SJSA1 (cell line): ENCODE measurements at regions not wholly inside any gene's neighbourhood (a gene's known extent, or its start where the extent isn't known, plus 50 kb on each side); places are given as distances from the start of the nearest gene placed in this dataset.

Experiments
- DNase-seq, 2 experiments: peaks; one replicate each; pipeline ENCODE4 v3.0.0-alpha.2; 2015 to 2020; ENCODE audit warnings: low spot score in 2 of 2, low read depth in 1 of 2
- H3K27ac ChIP-seq: fragments of 250-450 bp; sonication (Bioruptor Pico); 2 replicates; pipeline ENCODE4 v1.5.1; 2020; ENCODE audit warnings: mild to moderate bottlenecking, moderate library complexity
- H3K27me3 ChIP-seq: fragments of 250-450 bp; sonication (Bioruptor Pico); replicated peaks from 2 replicates; pipeline ENCODE4 v1.5.1; 2020; ENCODE audit warnings: mild to moderate bottlenecking, moderate library complexity
- H3K36me3 ChIP-seq: fragments of 250-450 bp; sonication (Bioruptor Pico); 2 replicates; pipeline ENCODE4 v1.5.1; 2020; ENCODE audit warnings: mild to moderate bottlenecking
- H3K4me1 ChIP-seq: fragments of 250-450 bp; sonication (Bioruptor Pico); replicated peaks from 2 replicates; pipeline ENCODE4 v1.6.1; 2021; ENCODE audit warnings: mild to moderate bottlenecking
- H3K4me3 ChIP-seq: fragments of 250-450 bp; sonication (Bioruptor Pico); 2 replicates; pipeline ENCODE4 v1.5.1; 2020; ENCODE audit warnings: mild to moderate bottlenecking
- H3K9me3 ChIP-seq: fragments of 250-450 bp; sonication (Bioruptor Pico); replicated peaks from 2 replicates; pipeline ENCODE4 v1.5.1; 2020; ENCODE audit warnings: mild to moderate bottlenecking

DNA sequence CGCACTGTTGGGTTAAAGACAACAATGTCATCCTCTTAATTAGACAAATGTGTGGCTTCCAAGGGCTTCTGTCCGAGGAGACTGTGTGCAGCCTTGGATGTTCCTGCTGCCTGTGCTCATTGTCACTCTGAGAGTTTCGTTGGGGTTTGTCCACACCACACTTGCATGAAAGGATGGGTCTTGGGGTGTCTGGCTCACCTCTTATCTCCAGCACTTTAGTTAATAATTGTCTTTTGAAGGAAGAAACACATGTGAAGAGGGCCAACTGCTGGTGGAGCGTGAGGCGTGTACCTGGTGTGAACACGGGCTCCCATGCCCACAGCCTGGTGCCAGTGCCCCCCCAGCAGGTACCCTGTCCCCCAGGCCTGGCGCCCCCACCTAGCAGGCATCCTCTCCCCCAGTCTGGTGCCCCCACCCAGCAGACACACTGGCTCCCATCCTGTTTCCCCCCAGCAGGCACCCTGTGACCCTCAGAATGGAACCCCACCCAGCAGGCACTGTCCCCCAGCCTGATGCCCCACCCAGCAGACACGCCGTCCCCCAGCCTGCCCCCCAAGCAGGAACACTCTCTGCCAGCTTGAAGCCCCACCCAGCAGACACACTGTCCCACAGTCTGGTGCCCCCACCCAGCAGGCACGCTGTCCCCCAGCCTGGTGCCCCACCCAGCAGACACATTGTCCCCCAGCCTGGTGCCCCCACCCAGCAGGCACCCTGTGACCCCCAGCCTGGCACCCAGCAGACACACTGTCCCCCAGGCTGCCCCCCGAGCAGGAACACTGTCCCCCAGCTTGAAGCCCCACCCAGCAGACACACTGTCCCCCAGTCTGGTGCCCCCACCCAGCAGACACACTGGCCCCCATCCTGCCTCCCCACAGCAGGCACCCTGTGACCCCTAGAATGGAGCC lies 96.3 kb upstream of the TMEM18 start:
- DNase-seq, result no peak
- Histone ChIP-seq H3K9me3 (no peaks in the 10 kb centered on the region), H3K4me3 (no peak overlapping the region), H3K36me3 (no peaks in the 10 kb centered on the region), H3K4me1 (peaks cover 31% of the 10 kb centered on the region), H3K27ac (no peak overlapping the region), H3K27me3 (no peaks in the 10 kb centered on the region)

GRCh38 chr2:771538-771937 lies 94.3 kb upstream of the TMEM18 start:
- Histone ChIP-seq H3K4me3 (no peak overlapping the region), H3K4me1 (peaks cover 38% of the 10 kb centered on the region), H3K27ac (no peak overlapping the region), H3K9me3 (no peaks in the 10 kb centered on the region), H3K27me3 (no peaks in the 10 kb centered on the region), H3K36me3 (no peaks in the 10 kb centered on the region)
- no peak for DNase-seq

DNA sequence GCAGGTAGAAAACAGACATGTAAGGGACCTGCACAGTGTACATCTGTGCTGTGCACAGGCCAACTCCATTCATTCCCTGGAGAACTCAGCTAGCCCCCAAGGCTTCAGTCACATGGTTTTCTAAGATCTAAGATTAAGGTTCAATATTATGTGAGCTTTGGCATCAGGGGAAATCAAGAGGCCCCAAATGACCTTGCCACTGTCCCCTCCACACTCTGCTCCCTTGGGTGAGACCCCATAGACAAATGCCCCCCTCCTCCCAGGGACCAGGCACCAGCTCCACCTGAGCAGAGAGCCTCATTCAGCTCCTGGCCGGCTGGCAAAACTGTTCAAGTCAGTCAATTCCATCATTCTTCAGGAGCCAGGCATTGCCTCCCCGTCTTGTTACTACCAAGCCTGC lies 93.6 kb upstream of the TMEM18 start:
- H3K27ac ChIP-seq, result no peak overlapping the region
- no peak overlapping the region for H3K4me3 ChIP-seq
- no peak for DNase-seq
- no peaks in the 10 kb centered on the region for H3K27me3 ChIP-seq
- H3K36me3 ChIP-seq, result no peaks in the 10 kb centered on the region
- H3K9me3 ChIP-seq, result no peaks in the 10 kb centered on the region
- peaks cover 46% of the 10 kb centered on the region for H3K4me1 ChIP-seq

- Histone ChIP-seq H3K27me3 (no peaks in the 10 kb centered on the region), H3K27ac (peak overlapping the region; percentile 71), H3K4me3 (no peak overlapping the region), H3K9me3 (no peaks in the 10 kb centered on the region), H3K4me1 (peaks cover 55% of the 10 kb centered on the region), H3K36me3 (no peaks in the 10 kb centered on the region)
- peak; percentile 63 to 75 for DNase-seq
Observed at GRCh38 chr2:769771-770170, 92.6 kb upstream of the TMEM18 start.

DNA sequence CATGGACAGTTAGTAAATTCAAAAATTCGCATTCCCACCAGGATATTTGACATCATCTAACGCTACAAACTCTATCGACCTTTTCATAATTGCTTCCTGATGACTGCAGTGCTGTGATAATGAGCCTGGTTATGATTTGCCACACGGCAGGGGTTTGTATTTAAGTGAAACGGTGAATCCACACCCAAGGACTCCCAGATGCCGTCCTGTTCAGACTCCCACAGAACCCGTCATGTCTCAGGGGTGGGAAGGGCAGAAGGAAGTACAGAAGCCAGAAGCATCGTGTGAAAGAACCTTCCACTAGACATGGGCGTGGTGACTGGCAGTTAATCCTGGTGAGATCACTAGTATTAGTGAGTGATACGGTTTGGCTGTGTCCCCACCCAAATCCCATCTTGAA lies 91.2 kb upstream of the TMEM18 start:
- no peaks in the 10 kb centered on the region for H3K36me3 ChIP-seq
- H3K27me3 ChIP-seq, result no peaks in the 10 kb centered on the region
- DNase-seq, result no peak
- no peak overlapping the region for H3K4me3 ChIP-seq
- H3K27ac ChIP-seq, result peak overlapping the region; percentile 71
- peaks cover 59% of the 10 kb centered on the region for H3K4me1 ChIP-seq
- H3K9me3 ChIP-seq, result no peaks in the 10 kb centered on the region

DNA sequence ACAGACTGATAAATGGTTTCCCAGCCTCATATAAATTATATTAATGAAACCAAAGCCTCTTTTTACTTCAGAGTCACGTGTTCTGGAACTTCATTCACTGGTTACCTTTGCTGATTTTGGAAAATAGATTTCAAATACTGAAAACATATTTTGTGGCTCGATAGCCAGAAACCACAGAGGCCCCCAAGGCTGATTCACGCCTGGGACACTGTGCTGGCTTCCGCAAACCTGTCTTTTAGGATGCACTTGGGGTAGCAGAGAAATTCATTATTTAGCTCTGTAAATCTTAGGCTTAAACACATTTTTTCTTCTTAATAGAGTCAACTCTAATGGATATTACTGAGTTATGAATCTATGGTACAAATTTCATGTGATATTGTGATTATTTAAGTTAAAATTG lies 90.7 kb upstream of the TMEM18 start:
- no peak for DNase-seq
- no peak overlapping the region for H3K4me3 ChIP-seq
- peaks cover 65% of the 10 kb centered on the region for H3K4me1 ChIP-seq
- no peak overlapping the region for H3K27ac ChIP-seq
- H3K27me3 ChIP-seq, result no peaks in the 10 kb centered on the region
- no peaks in the 10 kb centered on the region for H3K36me3 ChIP-seq
- H3K9me3 ChIP-seq, result no peaks in the 10 kb centered on the region

DNA sequence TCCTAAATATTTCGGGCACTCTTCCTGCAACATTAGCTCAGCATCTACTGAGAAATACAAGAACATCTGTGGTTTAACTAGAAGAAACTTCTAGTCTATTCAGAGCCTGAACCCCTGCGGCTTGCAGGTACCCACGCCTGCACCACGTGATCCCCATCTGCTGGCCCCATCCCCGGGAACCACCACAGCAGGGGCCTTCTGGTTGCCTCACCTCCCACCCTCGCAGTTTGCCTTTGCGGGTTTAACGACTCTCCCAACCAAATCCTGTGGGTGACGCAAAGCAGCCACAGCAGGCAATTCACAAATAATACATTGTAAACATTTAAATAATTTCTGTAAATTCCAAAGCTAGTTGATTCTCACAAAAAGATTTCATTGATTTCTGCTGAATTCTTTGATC lies 90.2 kb upstream of the TMEM18 start:
- Histone ChIP-seq H3K36me3 (no peaks in the 10 kb centered on the region), H3K27ac (no peak overlapping the region)
- DNase-seq, result no peak

GRCh38 chr2:766255-766654 lies 89.0 kb upstream of the TMEM18 start:
- no peaks in the 10 kb centered on the region for H3K9me3 ChIP-seq
- H3K27me3 ChIP-seq, result no peaks in the 10 kb centered on the region
- no peak overlapping the region for H3K4me3 ChIP-seq
- H3K36me3 ChIP-seq, result no peaks in the 10 kb centered on the region
- peaks cover 66% of the 10 kb centered on the region for H3K4me1 ChIP-seq
- peak in 1 of 2 experiments; percentile 18 for DNase-seq
- H3K27ac ChIP-seq, result peak overlapping the region; percentile 10; the same call in 1 of the 2 replicates

More for the DNA sequence above, 90.2 kb upstream of the TMEM18 start:
- no peaks in the 10 kb centered on the region for H3K27me3 ChIP-seq
- H3K4me3 ChIP-seq, result no peak overlapping the region
- H3K4me1 ChIP-seq, result peaks cover 66% of the 10 kb centered on the region
- H3K9me3 ChIP-seq, result no peaks in the 10 kb centered on the region

DNA sequence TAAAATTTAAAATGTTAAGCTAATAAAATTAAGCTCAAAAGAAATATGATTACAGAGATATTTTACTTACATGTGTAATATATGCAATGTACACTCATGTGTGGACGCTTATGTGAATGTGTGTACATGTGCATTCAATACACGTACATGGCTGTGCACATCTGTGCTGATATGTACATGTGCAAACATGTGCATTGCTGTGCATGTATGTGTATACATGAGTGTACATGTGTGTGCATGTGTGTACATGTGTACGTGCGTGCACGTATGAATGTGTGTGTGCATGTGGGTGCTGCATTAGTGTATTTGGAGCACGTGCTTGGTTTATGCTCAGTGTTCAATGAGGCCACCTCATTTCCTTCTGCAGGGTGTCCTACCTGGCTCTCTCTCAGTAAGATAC lies 88.2 kb upstream of the TMEM18 start:
- no peaks in the 10 kb centered on the region for H3K27me3 ChIP-seq
- no peak overlapping the region for H3K4me3 ChIP-seq
- peaks cover 63% of the 10 kb centered on the region for H3K4me1 ChIP-seq
- no peaks in the 10 kb centered on the region for H3K36me3 ChIP-seq
- H3K27ac ChIP-seq, result no peak overlapping the region
- no peaks in the 10 kb centered on the region for H3K9me3 ChIP-seq
- DNase-seq, result no peak

- H3K4me1 ChIP-seq, result peaks cover 49% of the 10 kb centered on the region
- H3K4me3 ChIP-seq, result no peak overlapping the region
- DNase-seq, result peak; percentile 76 to 90
Observed at GRCh38 chr2:763766-764525, 86.7 kb upstream of the TMEM18 start.

DNA sequence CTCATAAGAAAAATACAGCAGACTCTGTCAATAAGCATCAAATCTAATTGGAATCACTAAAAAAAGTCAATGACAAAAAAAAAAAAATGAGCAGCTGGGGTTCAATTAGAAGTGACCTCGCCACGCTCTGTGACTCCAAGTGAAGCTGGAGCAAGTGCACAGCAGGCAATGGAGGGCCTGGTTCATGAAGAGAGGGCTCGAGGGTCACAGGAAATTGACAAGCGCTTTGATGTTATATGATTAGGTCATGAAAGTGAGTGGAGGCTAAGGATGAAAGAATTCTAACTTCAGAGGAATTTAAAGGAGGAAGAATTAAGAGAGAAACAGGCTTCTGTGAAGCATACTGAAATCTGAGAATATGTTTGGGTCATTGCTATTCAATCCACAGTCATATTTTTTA lies 85.4 kb upstream of the TMEM18 start:
- no peak overlapping the region for H3K4me3 ChIP-seq
- no peaks in the 10 kb centered on the region for H3K36me3 ChIP-seq
- H3K27me3 ChIP-seq, result no peaks in the 10 kb centered on the region
- DNase-seq, result no peak
- H3K9me3 ChIP-seq, result no peaks in the 10 kb centered on the region
- H3K4me1 ChIP-seq, result peaks cover 41% of the 10 kb centered on the region
- no peak overlapping the region for H3K27ac ChIP-seq

More at GRCh38 chr2:763766-764525, 86.7 kb upstream of the TMEM18 start:
- H3K9me3 ChIP-seq, result no peaks in the 10 kb centered on the region
- no peaks in the 10 kb centered on the region for H3K36me3 ChIP-seq
- H3K27me3 ChIP-seq, result no peaks in the 10 kb centered on the region
- H3K27ac ChIP-seq, result peak overlapping the region; percentile 46

- Histone ChIP-seq H3K27ac (no peak overlapping the region), H3K4me1 (peaks cover 36% of the 10 kb centered on the region), H3K9me3 (peaks cover 5% of the 10 kb centered on the region; the same call in 1 of the 2 replicates), H3K27me3 (0 out of 2 replicates have a peak, but pooled peaks cover 3% of the 10 kb centered on the region), H3K36me3 (no peaks in the 10 kb centered on the region), H3K4me3 (no peak overlapping the region)
- no peak for DNase-seq
Observed at GRCh38 chr2:761384-761783, 84.2 kb upstream of the TMEM18 start.

DNA sequence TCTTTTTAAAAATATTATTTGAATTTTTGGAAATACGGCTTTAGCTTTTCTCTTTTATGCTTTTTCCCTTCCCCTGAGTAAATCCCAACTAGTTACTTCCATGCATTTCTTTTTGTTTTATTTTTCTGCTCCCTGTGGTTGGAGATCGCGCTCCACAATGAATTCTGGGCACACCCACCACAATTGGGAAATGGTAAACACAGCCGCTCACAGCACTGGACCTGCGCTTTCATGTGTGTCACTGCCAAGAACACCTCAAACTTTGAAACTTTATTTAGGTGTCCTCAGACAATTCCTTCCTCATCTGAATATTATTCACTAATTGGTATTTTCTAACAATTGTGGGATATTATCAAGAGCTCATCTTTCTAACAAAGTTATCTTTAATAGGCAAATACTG lies 82.8 kb upstream of the TMEM18 start:
- Histone ChIP-seq H3K27ac (no peak overlapping the region), H3K9me3 (peaks cover 5% of the 10 kb centered on the region; the same call in 1 of the 2 replicates), H3K4me3 (no peak overlapping the region), H3K36me3 (no peaks in the 10 kb centered on the region), H3K27me3 (0 out of 2 replicates have a peak, but pooled peaks cover 3% of the 10 kb centered on the region), H3K4me1 (peaks cover 22% of the 10 kb centered on the region)
- DNase-seq, result no peak
